GM12878 (cell line): ENCODE measurements at regions not wholly inside any gene's neighbourhood (a gene's known extent, or its start where the extent isn't known, plus 50 kb on each side); places are given as distances from the start of the nearest gene placed in this dataset.

Source experiments
- ATF7 ChIP-seq: fragments of 450-650 bp; IDR thresholded peaks from 2 replicates; pipeline ENCODE4 v1.6.1; 2016; ENCODE audit warnings: low read depth, mild to moderate bottlenecking
- EZH2 ChIP-seq: IDR thresholded peaks from 2 replicates; pipeline ENCODE4 v1.6.1; 2012; ENCODE audit warnings: low read depth, mild to moderate bottlenecking, control low read depth, inconsistent platforms, low read length, borderline replicate concordance; ENCODE audit not compliant: control insufficient read depth
- FOXM1 ChIP-seq: IDR thresholded peaks from 2 replicates; pipeline ENCODE4 v1.6.1; 2012; ENCODE audit warnings: low read depth, mild to moderate bottlenecking, inconsistent platforms, low read length, moderate library complexity
- NFYB ChIP-seq: IDR thresholded peaks from 2 replicates; pipeline ENCODE4 v1.6.1; 2011; ENCODE audit warnings: low read depth, mild to moderate bottlenecking, low read length, improper control_type of control experiment, moderate library complexity; ENCODE audit not compliant: insufficient read depth
- POLR2A ChIP-seq: IDR thresholded peaks from 2 replicates; pipeline ENCODE4 v1.6.1; 2011; ENCODE audit warnings: low read depth, mild to moderate bottlenecking, low read length
- TF ChIP-seq, protein P1 (sequence below): fragments of 150-350 bp; IDR thresholded peaks from 2 replicates; pipeline ENCODE4 v1.6.1; 2016; ENCODE audit warnings: low read depth, low read length

DNA sequence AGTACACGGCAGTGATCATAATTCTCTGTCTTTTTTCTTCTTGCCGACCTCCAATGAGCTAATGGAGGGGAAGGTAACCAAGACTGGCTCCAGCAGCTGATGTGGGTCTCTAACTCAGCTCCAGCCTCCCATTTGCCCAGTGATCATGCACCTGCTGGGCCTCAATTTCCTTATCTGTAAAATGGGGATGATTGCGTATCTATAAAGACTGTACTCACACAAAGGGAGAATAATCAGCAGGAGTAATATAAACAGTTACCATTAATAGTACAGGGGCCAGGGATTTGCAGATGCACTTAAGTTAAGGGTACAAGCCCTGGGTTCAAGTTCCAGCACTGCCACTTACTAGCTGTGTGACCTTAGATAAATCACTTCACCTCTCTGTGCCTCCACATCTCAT lies 204.9 kb upstream of the LHX5 start:
- no peak for TF ChIP-seq FOXM1
- no peak for TF ChIP-seq POLR2A
- no peak for TF ChIP-seq ATF7
- TF ChIP-seq, protein P1, sequence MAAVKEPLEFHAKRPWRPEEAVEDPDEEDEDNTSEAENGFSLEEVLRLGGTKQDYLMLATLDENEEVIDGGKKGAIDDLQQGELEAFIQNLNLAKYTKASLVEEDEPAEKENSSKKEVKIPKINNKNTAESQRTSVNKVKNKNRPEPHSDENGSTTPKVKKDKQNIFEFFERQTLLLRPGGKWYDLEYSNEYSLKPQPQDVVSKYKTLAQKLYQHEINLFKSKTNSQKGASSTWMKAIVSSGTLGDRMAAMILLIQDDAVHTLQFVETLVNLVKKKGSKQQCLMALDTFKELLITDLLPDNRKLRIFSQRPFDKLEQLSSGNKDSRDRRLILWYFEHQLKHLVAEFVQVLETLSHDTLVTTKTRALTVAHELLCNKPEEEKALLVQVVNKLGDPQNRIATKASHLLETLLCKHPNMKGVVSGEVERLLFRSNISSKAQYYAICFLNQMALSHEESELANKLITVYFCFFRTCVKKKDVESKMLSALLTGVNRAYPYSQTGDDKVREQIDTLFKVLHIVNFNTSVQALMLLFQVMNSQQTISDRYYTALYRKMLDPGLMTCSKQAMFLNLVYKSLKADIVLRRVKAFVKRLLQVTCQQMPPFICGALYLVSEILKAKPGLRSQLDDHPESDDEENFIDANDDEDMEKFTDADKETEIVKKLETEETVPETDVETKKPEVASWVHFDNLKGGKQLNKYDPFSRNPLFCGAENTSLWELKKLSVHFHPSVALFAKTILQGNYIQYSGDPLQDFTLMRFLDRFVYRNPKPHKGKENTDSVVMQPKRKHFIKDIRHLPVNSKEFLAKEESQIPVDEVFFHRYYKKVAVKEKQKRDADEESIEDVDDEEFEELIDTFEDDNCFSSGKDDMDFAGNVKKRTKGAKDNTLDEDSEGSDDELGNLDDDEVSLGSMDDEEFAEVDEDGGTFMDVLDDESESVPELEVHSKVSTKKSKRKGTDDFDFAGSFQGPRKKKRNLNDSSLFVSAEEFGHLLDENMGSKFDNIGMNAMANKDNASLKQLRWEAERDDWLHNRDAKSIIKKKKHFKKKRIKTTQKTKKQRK, result no peak
- TF ChIP-seq EZH2, result no peak
- no peak for TF ChIP-seq NFYB
